K562 (cell line): ENCODE measurements at regions not wholly inside any gene's neighbourhood (a gene's known extent, or its start where the extent isn't known, plus 50 kb on each side); places are given as distances from the start of the nearest gene placed in this dataset.

Experiments
- CBX3 ChIP-seq, 2 experiments: IDR thresholded peaks; 1 replicate in 1 of 2; 2 replicates in 1 of 2; pipeline ENCODE4 v1.6.1; 2012; ENCODE audit warnings: inconsistent platforms in 2 of 2, low read length in 2 of 2, borderline replicate concordance in 1 of 2, control low read depth in 1 of 2
- EP300 ChIP-seq: IDR thresholded peaks from 2 replicates; pipeline ENCODE4 v1.6.1; 2012; ENCODE audit warnings: low read length, improper control_type of control experiment
- EP400 ChIP-seq: fragments of 450-650 bp; IDR thresholded peaks from 2 replicates; pipeline ENCODE4 v1.6.1; 2017; ENCODE audit warnings: antibody characterized with exemption, mild to moderate bottlenecking, moderate library complexity
- ESRRB ChIP-seq: fragments of 250-450 bp; sonication (Bioruptor Pico); IDR thresholded peaks from 2 replicates; pipeline ENCODE4 v1.5.0; 2020; ENCODE audit warnings: mild to moderate bottlenecking, moderate library complexity, borderline replicate concordance
- FOXK1 ChIP-seq: sonication (generic); formaldehyde crosslinking; IDR thresholded peaks from 2 replicates; pipeline ENCODE4 v1.8.0; 2022; ENCODE audit warnings: missing genetic modification reagents, mild to moderate bottlenecking, borderline replicate concordance
- FOXM1 ChIP-seq, 2 experiments: fragments of 450-650 bp in 1 of 2; sonication (generic) in 1 of 2; formaldehyde crosslinking in 1 of 2; IDR thresholded peaks; 2 replicates each; pipeline versions ENCODE4 v1.6.1 to v1.9.0; 2017 to 2022; ENCODE audit warnings: low read depth in 2 of 2, mild to moderate bottlenecking in 2 of 2, missing genetic modification reagents in 1 of 2, moderate library complexity in 1 of 2
- LEF1 ChIP-seq: fragments of 450-650 bp; IDR thresholded peaks from 2 replicates; pipeline ENCODE4 v1.6.1; 2016; ENCODE audit warnings: mild to moderate bottlenecking
- MAFF ChIP-seq: IDR thresholded peaks from 2 replicates; pipeline ENCODE4 v1.6.1; 2012; ENCODE audit warnings: low read length, improper control_type of control experiment
- MAFG ChIP-seq: fragments of 450-650 bp; conservative IDR thresholded peaks from 2 replicates; pipeline ENCODE4 v1.6.1; 2016; ENCODE audit warnings: missing genetic modification characterization, missing compliant biosample characterization
- MTA1 ChIP-seq: fragments of 450-650 bp; IDR thresholded peaks from 2 replicates; pipeline ENCODE4 v1.6.1; 2017; ENCODE audit warnings: borderline replicate concordance
- PCBP1 ChIP-seq: fragments of 200-400 bp; formaldehyde crosslinking; IDR thresholded peaks from 2 replicates; pipeline ENCODE4 v1.6.1; 2018; ENCODE audit warnings: mild to moderate bottlenecking, low read depth, low read length; ENCODE audit not compliant: poor library complexity, severe bottlenecking
- RFX1 ChIP-seq: fragments of 450-650 bp; IDR thresholded peaks from 2 replicates; pipeline ENCODE4 v1.6.1; 2016; ENCODE audit warnings: mild to moderate bottlenecking, moderate library complexity
- RUNX1 ChIP-seq: sonication (generic); IDR thresholded peaks from 2 replicates; pipeline ENCODE4 v1.6.1; 2016; ENCODE audit warnings: antibody characterized with exemption, low read depth
- STAT5A ChIP-seq: IDR thresholded peaks from 2 replicates; pipeline ENCODE4 v1.6.1; 2012; ENCODE audit warnings: low read length, inconsistent platforms, borderline replicate concordance
- TRIM24 ChIP-seq, 2 experiments: fragments of 450-650 bp; IDR thresholded peaks; 2 replicates each; pipeline ENCODE4 v1.6.1; 2016
- TRIM28 ChIP-seq: fragments of 450-650 bp; IDR thresholded peaks from 2 replicates; pipeline ENCODE4 v1.6.1; 2017
- ZNF57 ChIP-seq: fragments of 450-650 bp; formaldehyde crosslinking; IDR thresholded peaks from 2 replicates; pipeline ENCODE4 v1.4.0; 2020; ENCODE audit warnings: mild to moderate bottlenecking, moderate library complexity
- ZZZ3 ChIP-seq: fragments of 450-650 bp; IDR thresholded peaks from 2 replicates; pipeline ENCODE4 v1.6.1; 2016; ENCODE audit warnings: antibody characterized with exemption, mild to moderate bottlenecking, moderate library complexity
- TF ChIP-seq, protein P1 (sequence below): fragments of 450-650 bp; formaldehyde crosslinking; IDR thresholded peaks from 2 replicates; pipeline ENCODE4 v1.4.0; 2020; ENCODE audit warnings: mild to moderate bottlenecking, moderate library complexity
- TF ChIP-seq, protein P2 (sequence below): IDR thresholded peaks from 2 replicates; pipeline ENCODE4 v1.6.1; 2014; ENCODE audit warnings: antibody characterized with exemption
- TF ChIP-seq, protein P3 (sequence below): fragments of 250-450 bp; sonication (Bioruptor Pico); IDR thresholded peaks from 2 replicates; pipeline ENCODE4 v1.5.0; 2021
- TF ChIP-seq, protein P4 (sequence below): fragments of 250-450 bp; sonication (Bioruptor Pico); IDR thresholded peaks from 2 replicates; pipeline ENCODE4 v1.4.0; 2020; ENCODE audit warnings: mild to moderate bottlenecking, moderate library complexity

DNA sequence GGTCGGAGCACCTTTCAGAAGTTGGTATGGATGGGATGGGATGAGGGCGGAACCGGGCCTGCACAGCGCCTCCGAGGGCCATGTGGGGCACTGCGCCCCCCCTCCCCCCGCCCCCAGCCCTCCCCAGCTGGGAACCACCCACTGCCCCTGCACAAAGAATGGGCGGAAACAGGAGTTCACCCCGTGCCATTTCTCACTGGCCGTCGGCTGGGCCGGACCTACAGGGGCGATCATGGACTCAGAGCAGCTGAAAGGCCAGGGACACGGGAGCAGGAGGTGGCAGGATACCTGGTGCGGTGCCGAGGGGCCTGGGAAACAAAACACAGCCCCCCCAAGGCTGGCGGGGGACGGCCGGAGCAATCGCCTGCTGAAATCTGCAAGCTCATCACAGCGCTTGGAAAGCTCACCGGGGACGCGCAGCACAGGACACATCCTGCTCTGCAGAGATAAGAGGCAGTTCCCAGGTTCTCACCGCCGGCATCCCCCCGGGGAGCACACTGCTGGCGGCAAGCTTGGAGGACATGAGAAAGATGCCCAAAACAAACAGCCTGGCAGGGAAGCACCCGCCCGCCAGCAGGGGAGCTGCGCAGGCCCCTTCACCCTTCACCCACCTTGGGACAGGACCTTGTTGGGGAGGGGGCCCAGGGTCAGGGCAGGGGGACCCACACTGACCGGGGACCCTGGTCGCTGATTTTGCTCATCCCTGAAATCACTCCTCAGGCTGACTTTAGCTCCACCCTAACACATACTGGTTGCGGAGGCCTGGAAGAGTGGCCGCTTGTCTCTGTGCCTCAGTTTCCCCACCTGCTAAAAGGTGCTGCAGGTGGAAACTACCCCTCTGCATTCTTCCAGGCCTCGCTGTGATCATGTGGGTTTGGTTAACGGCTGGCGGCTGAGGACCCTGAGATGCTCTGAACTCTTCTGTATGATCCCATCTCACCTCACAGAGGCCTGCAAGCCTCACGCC lies 263.9 kb downstream of the C16orf95 start (continued):
- TF ChIP-seq CBX3 (IDR thresholded peaks at IDR 0.05; ENCODE audit: borderline replicate concordance in 1 of 2, low read length in 2 of 2): peak in 1 of 2 experiments; percentile 28; a peak in 1 of 3 replicates
- TF ChIP-seq, protein P1, sequence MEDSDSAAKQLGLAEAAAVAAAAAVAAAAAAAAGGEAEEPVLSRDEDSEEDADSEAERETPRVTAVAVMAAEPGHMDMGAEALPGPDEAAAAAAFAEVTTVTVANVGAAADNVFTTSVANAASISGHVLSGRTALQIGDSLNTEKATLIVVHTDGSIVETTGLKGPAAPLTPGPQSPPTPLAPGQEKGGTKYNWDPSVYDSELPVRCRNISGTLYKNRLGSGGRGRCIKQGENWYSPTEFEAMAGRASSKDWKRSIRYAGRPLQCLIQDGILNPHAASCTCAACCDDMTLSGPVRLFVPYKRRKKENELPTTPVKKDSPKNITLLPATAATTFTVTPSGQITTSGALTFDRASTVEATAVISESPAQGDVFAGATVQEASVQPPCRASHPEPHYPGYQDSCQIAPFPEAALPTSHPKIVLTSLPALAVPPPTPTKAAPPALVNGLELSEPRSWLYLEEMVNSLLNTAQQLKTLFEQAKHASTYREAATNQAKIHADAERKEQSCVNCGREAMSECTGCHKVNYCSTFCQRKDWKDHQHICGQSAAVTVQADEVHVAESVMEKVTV (CRISPR knock-in tag): no peak
- TF ChIP-seq, protein P2, sequence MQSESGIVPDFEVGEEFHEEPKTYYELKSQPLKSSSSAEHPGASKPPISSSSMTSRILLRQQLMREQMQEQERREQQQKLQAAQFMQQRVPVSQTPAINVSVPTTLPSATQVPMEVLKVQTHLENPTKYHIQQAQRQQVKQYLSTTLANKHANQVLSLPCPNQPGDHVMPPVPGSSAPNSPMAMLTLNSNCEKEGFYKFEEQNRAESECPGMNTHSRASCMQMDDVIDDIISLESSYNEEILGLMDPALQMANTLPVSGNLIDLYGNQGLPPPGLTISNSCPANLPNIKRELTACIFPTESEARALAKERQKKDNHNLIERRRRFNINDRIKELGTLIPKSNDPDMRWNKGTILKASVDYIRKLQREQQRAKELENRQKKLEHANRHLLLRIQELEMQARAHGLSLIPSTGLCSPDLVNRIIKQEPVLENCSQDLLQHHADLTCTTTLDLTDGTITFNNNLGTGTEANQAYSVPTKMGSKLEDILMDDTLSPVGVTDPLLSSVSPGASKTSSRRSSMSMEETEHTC: peak; percentile 50; the same call in 1 of the 2 replicates
- TF ChIP-seq FOXM1 (IDR thresholded peaks at IDR 0.05; ENCODE audit: low read depth): 0 out of 2 replicates have a peak, but pooled peaks have one; percentile 27
- no peak for TF ChIP-seq FOXM1 (CRISPR knock-in tag; IDR thresholded peaks at IDR 0.05; ENCODE audit: low read depth)
- peak; percentile 56; the same call in 1 of the 2 replicates for TF ChIP-seq STAT5A
- no peak for TF ChIP-seq PCBP1
- TF ChIP-seq RFX1: no peak
- TF ChIP-seq TRIM24 (IDR thresholded peaks at IDR 0.05): peak; percentile 84 to 90
- TF ChIP-seq RUNX1: no peak
- TF ChIP-seq ZZZ3: no peak
- TF ChIP-seq MAFG (tag): peak; percentile 92
- TF ChIP-seq, protein P3, sequence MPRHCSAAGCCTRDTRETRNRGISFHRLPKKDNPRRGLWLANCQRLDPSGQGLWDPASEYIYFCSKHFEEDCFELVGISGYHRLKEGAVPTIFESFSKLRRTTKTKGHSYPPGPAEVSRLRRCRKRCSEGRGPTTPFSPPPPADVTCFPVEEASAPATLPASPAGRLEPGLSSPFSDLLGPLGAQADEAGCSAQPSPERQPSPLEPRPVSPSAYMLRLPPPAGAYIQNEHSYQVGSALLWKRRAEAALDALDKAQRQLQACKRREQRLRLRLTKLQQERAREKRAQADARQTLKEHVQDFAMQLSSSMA: no peak
- TF ChIP-seq MAFF: peak; percentile 72; the same call in 1 of the 2 replicates
- TF ChIP-seq LEF1: 0 out of 2 replicates have a peak, but pooled peaks have one; percentile 37
- peak; percentile 72; the same call in 1 of the 2 replicates for TF ChIP-seq TRIM28
- TF ChIP-seq EP400: peak; percentile 36; the same call in 1 of the 2 replicates
- TF ChIP-seq ESRRB (CRISPR knock-in tag): no peak
- TF ChIP-seq, protein P4, sequence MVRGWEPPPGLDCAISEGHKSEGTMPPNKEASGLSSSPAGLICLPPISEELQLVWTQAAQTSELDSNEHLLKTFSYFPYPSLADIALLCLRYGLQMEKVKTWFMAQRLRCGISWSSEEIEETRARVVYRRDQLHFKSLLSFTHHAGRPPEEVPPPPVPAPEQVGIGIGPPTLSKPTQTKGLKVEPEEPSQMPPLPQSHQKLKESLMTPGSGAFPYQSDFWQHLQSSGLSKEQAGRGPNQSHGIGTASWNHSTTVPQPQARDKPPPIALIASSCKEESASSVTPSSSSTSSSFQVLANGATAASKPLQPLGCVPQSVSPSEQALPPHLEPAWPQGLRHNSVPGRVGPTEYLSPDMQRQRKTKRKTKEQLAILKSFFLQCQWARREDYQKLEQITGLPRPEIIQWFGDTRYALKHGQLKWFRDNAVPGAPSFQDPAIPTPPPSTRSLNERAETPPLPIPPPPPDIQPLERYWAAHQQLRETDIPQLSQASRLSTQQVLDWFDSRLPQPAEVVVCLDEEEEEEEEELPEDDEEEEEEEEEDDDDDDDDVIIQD: no peak
- no peak for TF ChIP-seq ZNF57
- peak; percentile 31; the same call in 1 of the 2 replicates for TF ChIP-seq MTA1
- TF ChIP-seq FOXK1 (CRISPR knock-in tag): no peak
- peak; percentile 87 for TF ChIP-seq EP300
